Memory B cell (primary cell): ENCODE measurements at regions not wholly inside any gene's neighbourhood (a gene's known extent, or its start where the extent isn't known, plus 50 kb on each side); places are given as distances from the start of the nearest gene placed in this dataset.

Experiments used
- ATAC-seq: fragments of 150-1000 bp; cut with Tn5 transposase; 2 replicates; pipeline ENCODE4 v1.10.0; 2021; ENCODE audit warnings: low read depth, mild to moderate bottlenecking, moderate library complexity
- DNase-seq, 2 donors: peaks; one replicate each; pipeline ENCODE4 v3.0.0; 2022; ENCODE audit warnings: low spot score in 2 of 2
- H3K27ac Mint-ChIP-seq: one replicate; pipeline ENCODE4 v1.8.0; 2022; ENCODE audit warnings: mild to moderate bottlenecking, moderate library complexity, mixed read lengths
- H3K27me3 Mint-ChIP-seq: one replicate; pipeline ENCODE4 v1.8.0; 2022; ENCODE audit warnings: mixed read lengths
- H3K36me3 Mint-ChIP-seq: one replicate; pipeline ENCODE4 v1.8.0; 2022; ENCODE audit warnings: mild to moderate bottlenecking, mixed read lengths
- H3K4me1 Mint-ChIP-seq: one replicate; pipeline ENCODE4 v1.8.0; 2022; ENCODE audit warnings: mixed read lengths
- H3K4me3 Mint-ChIP-seq: one replicate; pipeline ENCODE4 v1.8.0; 2022; ENCODE audit warnings: mild to moderate bottlenecking, moderate library complexity, mixed read lengths
- H3K9me3 Mint-ChIP-seq: one replicate; pipeline ENCODE4 v1.8.0; 2022; ENCODE audit warnings: mixed read lengths

GRCh38 chr11:105273660-105274280, 134.2 kb upstream of the CARD18 start:
- Mint-ChIP-seq H3K27ac (no peak overlapping the region), H3K4me3 (no peak overlapping the region), H3K4me1 (no peaks in the 10 kb centered on the region), H3K36me3 (no peaks in the 10 kb centered on the region), H3K27me3 (no peaks in the 10 kb centered on the region), H3K9me3 (no peaks in the 10 kb centered on the region)
- DNase-seq: no peak
- no peak for ATAC-seq

GRCh38 chr11:105269862-105270261, 130.3 kb upstream of the CARD18 start:
- no peak for ATAC-seq
- H3K27ac Mint-ChIP-seq: no peak overlapping the region
- no peak overlapping the region for H3K4me3 Mint-ChIP-seq
- DNase-seq: no peak
- no peaks in the 10 kb centered on the region for H3K27me3 Mint-ChIP-seq
- no peaks in the 10 kb centered on the region for H3K4me1 Mint-ChIP-seq
- no peaks in the 10 kb centered on the region for H3K9me3 Mint-ChIP-seq
- H3K36me3 Mint-ChIP-seq: no peaks in the 10 kb centered on the region

GRCh38 chr11:105268404-105269062, 129.0 kb upstream of the CARD18 start:
- DNase-seq (no peak), ATAC-seq (no peak)
- no peak overlapping the region for H3K4me3 Mint-ChIP-seq
- H3K27me3 Mint-ChIP-seq: no peaks in the 10 kb centered on the region
- H3K9me3 Mint-ChIP-seq: no peaks in the 10 kb centered on the region
- no peak overlapping the region for H3K27ac Mint-ChIP-seq
- H3K4me1 Mint-ChIP-seq: no peaks in the 10 kb centered on the region
- no peaks in the 10 kb centered on the region for H3K36me3 Mint-ChIP-seq

GRCh38 chr11:105265845-105266244, 126.3 kb upstream of the CARD18 start:
- ATAC-seq: no peak
- H3K27me3 Mint-ChIP-seq: peaks cover 3% of the 10 kb centered on the region

GRCh38 chr11:105260976-105261375, 121.4 kb upstream of the CARD18 start:
- ATAC-seq: no peak
- H3K4me1 Mint-ChIP-seq: no peaks in the 10 kb centered on the region
- H3K27me3 Mint-ChIP-seq: peaks cover 3% of the 10 kb centered on the region
- no peak overlapping the region for H3K27ac Mint-ChIP-seq
- DNase-seq: no peak
- no peak overlapping the region for H3K4me3 Mint-ChIP-seq
- no peaks in the 10 kb centered on the region for H3K9me3 Mint-ChIP-seq
- no peaks in the 10 kb centered on the region for H3K36me3 Mint-ChIP-seq

More at GRCh38 chr11:105265845-105266244, 126.3 kb upstream of the CARD18 start:
- H3K4me3 Mint-ChIP-seq: no peak overlapping the region
- no peaks in the 10 kb centered on the region for H3K36me3 Mint-ChIP-seq
- no peaks in the 10 kb centered on the region for H3K4me1 Mint-ChIP-seq
- H3K9me3 Mint-ChIP-seq: no peaks in the 10 kb centered on the region
- no peak overlapping the region for H3K27ac Mint-ChIP-seq
- no peak for DNase-seq

GRCh38 chr11:105245781-105246315, 106.3 kb upstream of the CARD18 start:
- no peak overlapping the region for H3K27ac Mint-ChIP-seq
- no peaks in the 10 kb centered on the region for H3K36me3 Mint-ChIP-seq
- H3K9me3 Mint-ChIP-seq: no peaks in the 10 kb centered on the region
- DNase-seq: no peak
- H3K4me3 Mint-ChIP-seq: no peak overlapping the region
- H3K4me1 Mint-ChIP-seq: no peaks in the 10 kb centered on the region
- ATAC-seq: no peak
- no peaks in the 10 kb centered on the region for H3K27me3 Mint-ChIP-seq

GRCh38 chr11:105244160-105244825, 104.7 kb upstream of the CARD18 start:
- Mint-ChIP-seq H3K4me1 (no peaks in the 10 kb centered on the region), H3K36me3 (no peaks in the 10 kb centered on the region), H3K9me3 (no peaks in the 10 kb centered on the region), H3K27me3 (no peaks in the 10 kb centered on the region), H3K4me3 (no peak overlapping the region), H3K27ac (no peak overlapping the region)
- no peak for ATAC-seq
- no peak for DNase-seq

GRCh38 chr11:105241136-105241535, 101.6 kb upstream of the CARD18 start:
- Mint-ChIP-seq H3K36me3 (no peaks in the 10 kb centered on the region), H3K27ac (no peak overlapping the region), H3K4me1 (no peaks in the 10 kb centered on the region), H3K4me3 (no peak overlapping the region), H3K27me3 (no peaks in the 10 kb centered on the region), H3K9me3 (no peaks in the 10 kb centered on the region)
- ATAC-seq (no peak), DNase-seq (no peak)

- no peaks in the 10 kb centered on the region for H3K9me3 Mint-ChIP-seq
- ATAC-seq: no peak
Observed at GRCh38 chr11:105236664-105237063, 97.1 kb upstream of the CARD18 start.

GRCh38 chr11:105233285-105233684, 93.7 kb upstream of the CARD18 start:
- Mint-ChIP-seq H3K27ac (no peak overlapping the region), H3K27me3 (peaks cover 6% of the 10 kb centered on the region), H3K4me3 (no peak overlapping the region), H3K9me3 (no peaks in the 10 kb centered on the region), H3K4me1 (no peaks in the 10 kb centered on the region), H3K36me3 (no peaks in the 10 kb centered on the region)
- ATAC-seq (no peak), DNase-seq (no peak)

More at GRCh38 chr11:105236664-105237063, 97.1 kb upstream of the CARD18 start:
- H3K27ac Mint-ChIP-seq: no peak overlapping the region
- no peaks in the 10 kb centered on the region for H3K4me1 Mint-ChIP-seq
- H3K4me3 Mint-ChIP-seq: no peak overlapping the region
- H3K36me3 Mint-ChIP-seq: no peaks in the 10 kb centered on the region
- peaks cover 2% of the 10 kb centered on the region for H3K27me3 Mint-ChIP-seq
- no peak for DNase-seq

GRCh38 chr11:105232021-105232420, 92.5 kb upstream of the CARD18 start:
- no peaks in the 10 kb centered on the region for H3K9me3 Mint-ChIP-seq
- H3K36me3 Mint-ChIP-seq: no peaks in the 10 kb centered on the region
- H3K27me3 Mint-ChIP-seq: peaks cover 6% of the 10 kb centered on the region

GRCh38 chr11:105230586-105230985, 91.0 kb upstream of the CARD18 start:
- Mint-ChIP-seq H3K27ac (no peak overlapping the region), H3K36me3 (no peaks in the 10 kb centered on the region), H3K4me3 (no peak overlapping the region), H3K9me3 (no peaks in the 10 kb centered on the region), H3K27me3 (peaks cover 6% of the 10 kb centered on the region), H3K4me1 (no peaks in the 10 kb centered on the region)
- DNase-seq: no peak
- ATAC-seq: no peak

More at GRCh38 chr11:105232021-105232420, 92.5 kb upstream of the CARD18 start:
- no peak overlapping the region for H3K4me3 Mint-ChIP-seq
- no peak for DNase-seq
- H3K27ac Mint-ChIP-seq: no peak overlapping the region
- ATAC-seq: no peak
- H3K4me1 Mint-ChIP-seq: no peaks in the 10 kb centered on the region

GRCh38 chr11:105229761-105230160, 90.2 kb upstream of the CARD18 start:
- H3K27ac Mint-ChIP-seq: no peak overlapping the region
- H3K9me3 Mint-ChIP-seq: no peaks in the 10 kb centered on the region
- DNase-seq (no peak), ATAC-seq (no peak)
- H3K36me3 Mint-ChIP-seq: no peaks in the 10 kb centered on the region
- no peaks in the 10 kb centered on the region for H3K4me1 Mint-ChIP-seq
- H3K4me3 Mint-ChIP-seq: no peak overlapping the region
- H3K27me3 Mint-ChIP-seq: peaks cover 6% of the 10 kb centered on the region

GRCh38 chr11:105229257-105229656, 89.7 kb upstream of the CARD18 start:
- ATAC-seq (no peak), DNase-seq (no peak)
- H3K36me3 Mint-ChIP-seq: no peaks in the 10 kb centered on the region
- H3K9me3 Mint-ChIP-seq: no peaks in the 10 kb centered on the region
- no peaks in the 10 kb centered on the region for H3K4me1 Mint-ChIP-seq
- no peak overlapping the region for H3K27ac Mint-ChIP-seq
- peaks cover 6% of the 10 kb centered on the region for H3K27me3 Mint-ChIP-seq
- no peak overlapping the region for H3K4me3 Mint-ChIP-seq
